IMR-90 (cell line): ENCODE measurements at regions not wholly inside any gene's neighbourhood (a gene's known extent, or its start where the extent isn't known, plus 50 kb on each side); places are given as distances from the start of the nearest gene placed in this dataset.

Experiments
- ATAC-seq: fragments of 200-7000 bp; cut with Tn5 transposase; 2 replicates; pipeline ENCODE4 v1.9.1; 2020; ENCODE audit warnings: low read depth, mild to moderate bottlenecking, moderate library complexity
- BruUV-seq: library from RNA; stranded (reverse); fragments of 400-500 nt; replicated peaks from 2 replicates; lab custom pipeline; 2021; lab: Mats Ljungman, UMichigan
- CTCF ChIA-PET: fragments of 300-600 bp; formaldehyde crosslinking; extraction: SDS; loops from one replicate; lab custom pipeline; 2021; ENCODE audit warnings: antibody characterized with exemption; lab: Yijun Ruan, JAX
- POLR2A ChIA-PET: fragments of 300-600 bp; sonication (Branson Sonifier 250); formaldehyde crosslinking; loops from one replicate; lab custom pipeline; 2022; ENCODE audit warnings: antibody characterized with exemption; ENCODE audit not compliant: unreplicated experiment; lab: Charles Lee
- DNase-seq: peaks from one replicate; pipeline ENCODE4 v3.0.0; 2013
- H2AFZ ChIP-seq: replicated peaks from 2 replicates; pipeline ENCODE3; 2013; ENCODE audit warnings: low read length, mild to moderate bottlenecking; ENCODE audit not compliant: poor library complexity
- H2AK5ac ChIP-seq: 2 replicates; pipeline ENCODE4 v1.6.1; 2013; ENCODE audit warnings: low read depth, low read length, inconsistent platforms
- H2AK9ac ChIP-seq: replicated peaks from 2 replicates; pipeline ENCODE3; 2013; ENCODE audit warnings: mild to moderate bottlenecking, low read depth, low read length, moderate library complexity; ENCODE audit not compliant: poor library complexity
- H2BK120ac ChIP-seq: 2 replicates; pipeline ENCODE4 v1.6.1; 2013; ENCODE audit warnings: low read depth, low read length, inconsistent platforms
- H2BK15ac ChIP-seq: 3 replicates; pipeline ENCODE4 v1.6.1; 2013; ENCODE audit warnings: low read depth, low read length, inconsistent platforms
- H2BK20ac ChIP-seq: 2 replicates; pipeline ENCODE4 v1.6.1; 2013; ENCODE audit warnings: low read depth, mild to moderate bottlenecking, inconsistent platforms, low read length, moderate library complexity
- H2BK5ac ChIP-seq: 2 replicates; pipeline ENCODE4 v1.6.1; 2013; ENCODE audit warnings: mild to moderate bottlenecking, low read depth, low read length, inconsistent platforms; ENCODE audit not compliant: poor library complexity, severe bottlenecking
- H3K14ac ChIP-seq: replicated peaks from 2 replicates; pipeline ENCODE4 v1.6.1; 2013; ENCODE audit warnings: low read depth, low read length, inconsistent platforms
- H3K18ac ChIP-seq: 2 replicates; pipeline ENCODE4 v1.6.1; 2013; ENCODE audit warnings: low read depth, low read length, control low read depth
- H3K23ac ChIP-seq: 2 replicates; pipeline ENCODE4 v1.6.1; 2013; ENCODE audit warnings: low read depth, low read length, inconsistent platforms
- H3K27ac ChIP-seq: 2 replicates; pipeline ENCODE4 v1.5.1; 2013; ENCODE audit warnings: mild to moderate bottlenecking, control low read depth, low read length; ENCODE audit not compliant: insufficient read depth
- H3K27me3 ChIP-seq: 2 replicates; pipeline ENCODE4 v1.6.1; 2013; ENCODE audit warnings: low read length; ENCODE audit not compliant: control insufficient read depth, insufficient read depth
- H3K36me3 ChIP-seq: 2 replicates; pipeline ENCODE4 v1.6.1; 2013; ENCODE audit warnings: low read length, mixed read lengths; ENCODE audit not compliant: control insufficient read depth, insufficient read depth
- H3K4ac ChIP-seq: 2 replicates; pipeline ENCODE4 v1.6.1; 2013; ENCODE audit warnings: low read depth, low read length, inconsistent platforms
- H3K4me1 ChIP-seq: 2 replicates; pipeline ENCODE4 v1.6.1; 2013; ENCODE audit warnings: low read length, mixed read lengths; ENCODE audit not compliant: control insufficient read depth, insufficient read depth
- H3K4me2 ChIP-seq: 2 replicates; pipeline ENCODE4 v1.6.1; 2013; ENCODE audit warnings: low read depth, mild to moderate bottlenecking, control low read depth, low read length, moderate library complexity
- H3K4me3 ChIP-seq: 2 replicates; pipeline ENCODE4 v1.5.1; 2013; ENCODE audit warnings: low read depth, mild to moderate bottlenecking, control low read depth, low read length, moderate library complexity; ENCODE audit not compliant: insufficient read depth
- H3K56ac ChIP-seq: 2 replicates; pipeline ENCODE4 v1.6.1; 2013; ENCODE audit warnings: low read length, inconsistent platforms; ENCODE audit not compliant: insufficient read depth; ENCODE audit errors: extremely low read depth
- H3K79me1 ChIP-seq, 2 experiments: 2 replicates each; pipeline ENCODE4 v1.6.1; 2013; ENCODE audit warnings: low read length in 2 of 2, inconsistent platforms in 1 of 2, low read depth in 1 of 2
- H3K9ac ChIP-seq: 2 replicates; pipeline ENCODE4 v1.6.1; 2013; ENCODE audit warnings: low read depth, low read length, control low read depth
- H3K9me1 ChIP-seq: 2 replicates; pipeline ENCODE4 v1.6.1; 2013; ENCODE audit warnings: low read length, inconsistent platforms; ENCODE audit not compliant: insufficient read depth
- H3K9me3 ChIP-seq: 2 replicates; pipeline ENCODE4 v1.6.1; 2013; ENCODE audit warnings: low read length; ENCODE audit not compliant: control insufficient read depth, insufficient read depth
- H4K20me1 ChIP-seq: 2 replicates; pipeline ENCODE4 v1.6.1; 2013; ENCODE audit warnings: low read length, inconsistent platforms; ENCODE audit not compliant: insufficient read depth
- H4K5ac ChIP-seq: 2 replicates; pipeline ENCODE4 v1.6.1; 2013; ENCODE audit warnings: mild to moderate bottlenecking, low read depth, low read length, control low read depth
- H4K8ac ChIP-seq, 2 experiments: 2 replicates each; pipeline ENCODE4 v1.6.1; 2013; ENCODE audit warnings: low read depth in 2 of 2, low read length in 2 of 2, control low read depth in 1 of 2, inconsistent platforms in 1 of 2
- H4K91ac ChIP-seq: 2 replicates; pipeline ENCODE4 v1.6.1; 2013; ENCODE audit warnings: low read depth, low read length, inconsistent platforms; ENCODE audit not compliant: insufficient read depth
- BHLHE40 ChIP-seq: fragments of 150-350 bp; IDR thresholded peaks from 2 replicates; pipeline ENCODE4 v1.6.1; 2016; ENCODE audit warnings: mild to moderate bottlenecking, low read depth, low read length
- CEBPB ChIP-seq: IDR thresholded peaks from 2 replicates; pipeline ENCODE4 v1.6.1; 2012; ENCODE audit warnings: low read depth, low read length, improper control_type of control experiment
- CHD1 ChIP-seq: IDR thresholded peaks from 2 replicates; pipeline ENCODE4 v1.6.1; 2012; ENCODE audit warnings: low read depth, low read length, improper control_type of control experiment
- ELK1 ChIP-seq: fragments of 150-350 bp; IDR thresholded peaks from 2 replicates; pipeline ENCODE4 v1.6.1; 2016; ENCODE audit warnings: low read depth, mild to moderate bottlenecking, low read length, moderate library complexity, borderline replicate concordance
- FOS ChIP-seq: fragments of 150-350 bp; IDR thresholded peaks from 2 replicates; pipeline ENCODE4 v1.6.1; 2016; ENCODE audit warnings: low read depth, low read length
- MAFK ChIP-seq: IDR thresholded peaks from 2 replicates; pipeline ENCODE4 v1.6.1; 2012; ENCODE audit warnings: low read depth, low read length, improper control_type of control experiment
- MAZ ChIP-seq: IDR thresholded peaks from 2 replicates; pipeline ENCODE4 v1.6.1; 2012; ENCODE audit warnings: low read depth, mild to moderate bottlenecking, low read length, improper control_type of control experiment, moderate library complexity, borderline replicate concordance
- NFE2L2 ChIP-seq: fragments of 150-350 bp; IDR thresholded peaks from 2 replicates; pipeline ENCODE4 v1.6.1; 2016; ENCODE audit warnings: low read depth, mild to moderate bottlenecking, low read length
- POLR2A ChIP-seq: IDR thresholded peaks from 2 replicates; pipeline ENCODE4 v1.6.1; 2012; ENCODE audit warnings: mild to moderate bottlenecking, low read depth, low read length
- RAD21 ChIP-seq: IDR thresholded peaks from 2 replicates; pipeline ENCODE4 v1.6.1; 2012; ENCODE audit warnings: low read length, improper control_type of control experiment
- RCOR1 ChIP-seq: IDR thresholded peaks from 2 replicates; pipeline ENCODE4 v1.6.1; 2012; ENCODE audit warnings: mild to moderate bottlenecking, low read length, improper control_type of control experiment; ENCODE audit not compliant: insufficient replicate concordance
- RFX5 ChIP-seq: IDR thresholded peaks from 2 replicates; pipeline ENCODE4 v1.8.0; 2012; ENCODE audit warnings: low read depth, mild to moderate bottlenecking, low read length, moderate library complexity
- SMC3 ChIP-seq: fragments of 150-350 bp; IDR thresholded peaks from 2 replicates; pipeline ENCODE4 v1.6.1; 2016; ENCODE audit warnings: low read depth, mild to moderate bottlenecking, antibody characterized with exemption, low read length, moderate library complexity
- WGBS, 2 experiments: methylation state at CpG; one replicate each; pipeline versions ENCODE4 v1.1.5 to v1.1.7; 2013; ENCODE audit warnings: missing lambda C conversion rate in 2 of 2; ENCODE audit not compliant: insufficient read length in 1 of 2; ENCODE audit errors: extremely low coverage in 2 of 2; 5-methylcytosine and 5-hydroxymethylcytosine counted together
- dilution Hi-C: fragments of 300-500 bp; cut with HindIII; formaldehyde crosslinking; loops from one replicate; pipeline ENCODE4 v1.14.3; 2018; ENCODE audit warnings: low sequenced_read_pairs; ENCODE audit not compliant: unreplicated experiment
- in situ Hi-C: fragments of 300-500 bp; cut with MboI; formaldehyde crosslinking; loops from 3 replicates; pipeline ENCODE4 v1.14.3; 2019; ENCODE audit warnings: low sequenced_read_pairs, inconsistent platforms, mixed read lengths
- intact Hi-C: fragments of 100-400 bp; cut with micrococcal nuclease; formaldehyde crosslinking; loops from 2 replicates; pipeline ENCODE4 v1.10.0; 2022
- TF ChIP-seq, protein P1 (sequence below): fragments of 150-350 bp; IDR thresholded peaks from 2 replicates; pipeline ENCODE4 v1.6.1; 2017; ENCODE audit warnings: mild to moderate bottlenecking, antibody characterized with exemption, low read length, low read depth
- TF ChIP-seq, protein P2 (sequence below): conservative IDR thresholded peaks from 2 replicates; pipeline ENCODE4 v1.5.1; 2012; ENCODE audit warnings: mild to moderate bottlenecking, low read depth, low read length, improper control_type of control experiment

- ATAC-seq: no peak
- Histone ChIP-seq H2AK9ac (no peak overlapping the region), H3K4me3 (no peak overlapping the region), H3K27ac (no peak overlapping the region), H2AFZ (no peak overlapping the region), H2BK20ac (no peak overlapping the region), H3K79me1 (no peaks in the 10 kb centered on the region), H2BK15ac (no peak overlapping the region), H4K8ac (no peak overlapping the region), H3K4me2 (no peak overlapping the region), H4K5ac (no peak overlapping the region), H3K23ac (no peak overlapping the region), H3K9me3 (no peaks in the 10 kb centered on the region), H3K14ac (no peak overlapping the region), H2BK120ac (no peak overlapping the region), H3K18ac (no peak overlapping the region), H3K36me3 (no peaks in the 10 kb centered on the region), H3K4me1 (no peaks in the 10 kb centered on the region), H3K4ac (no peak overlapping the region), H4K20me1 (no peaks in the 10 kb centered on the region), H3K9me1 (no peaks in the 10 kb centered on the region), H4K91ac (no peak overlapping the region), H3K27me3 (no peaks in the 10 kb centered on the region), H3K9ac (no peak overlapping the region), H3K56ac (no peak overlapping the region), H2BK5ac (no peak overlapping the region), H2AK5ac (no peak overlapping the region)
- BruUV-seq: no TSS peak
- CTCF ChIA-PET: no interaction called here
- intact Hi-C loops: no loop called here
- no CpG with 5 or more reads among the region's 2 CpGs for WGBS, 2 experiments
- in situ Hi-C loops: no loop called here
- no peak for DNase-seq
- TF ChIP-seq RFX5 (no peak), ELK1 (no peak), RAD21 (no peak), FOS (no peak), NFE2L2 (no peak), CHD1 (no peak), CEBPB (no peak), MAZ (no peak), RCOR1 (no peak), BHLHE40 (no peak), POLR2A (no peak), SMC3 (no peak), MAFK (no peak)
- TF ChIP-seq, protein P1, sequence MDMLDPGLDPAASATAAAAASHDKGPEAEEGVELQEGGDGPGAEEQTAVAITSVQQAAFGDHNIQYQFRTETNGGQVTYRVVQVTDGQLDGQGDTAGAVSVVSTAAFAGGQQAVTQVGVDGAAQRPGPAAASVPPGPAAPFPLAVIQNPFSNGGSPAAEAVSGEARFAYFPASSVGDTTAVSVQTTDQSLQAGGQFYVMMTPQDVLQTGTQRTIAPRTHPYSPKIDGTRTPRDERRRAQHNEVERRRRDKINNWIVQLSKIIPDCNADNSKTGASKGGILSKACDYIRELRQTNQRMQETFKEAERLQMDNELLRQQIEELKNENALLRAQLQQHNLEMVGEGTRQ: no peak
- TF ChIP-seq, protein P2, sequence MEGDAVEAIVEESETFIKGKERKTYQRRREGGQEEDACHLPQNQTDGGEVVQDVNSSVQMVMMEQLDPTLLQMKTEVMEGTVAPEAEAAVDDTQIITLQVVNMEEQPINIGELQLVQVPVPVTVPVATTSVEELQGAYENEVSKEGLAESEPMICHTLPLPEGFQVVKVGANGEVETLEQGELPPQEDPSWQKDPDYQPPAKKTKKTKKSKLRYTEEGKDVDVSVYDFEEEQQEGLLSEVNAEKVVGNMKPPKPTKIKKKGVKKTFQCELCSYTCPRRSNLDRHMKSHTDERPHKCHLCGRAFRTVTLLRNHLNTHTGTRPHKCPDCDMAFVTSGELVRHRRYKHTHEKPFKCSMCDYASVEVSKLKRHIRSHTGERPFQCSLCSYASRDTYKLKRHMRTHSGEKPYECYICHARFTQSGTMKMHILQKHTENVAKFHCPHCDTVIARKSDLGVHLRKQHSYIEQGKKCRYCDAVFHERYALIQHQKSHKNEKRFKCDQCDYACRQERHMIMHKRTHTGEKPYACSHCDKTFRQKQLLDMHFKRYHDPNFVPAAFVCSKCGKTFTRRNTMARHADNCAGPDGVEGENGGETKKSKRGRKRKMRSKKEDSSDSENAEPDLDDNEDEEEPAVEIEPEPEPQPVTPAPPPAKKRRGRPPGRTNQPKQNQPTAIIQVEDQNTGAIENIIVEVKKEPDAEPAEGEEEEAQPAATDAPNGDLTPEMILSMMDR: no peak
- dilution Hi-C loops: no loop called here
- POLR2A ChIA-PET: no interaction called here
Measured at GRCh38 chr4:125828346-125828745, 513.6 kb downstream of the FAT4 start.
